ENCODE measurements at regions not wholly inside any gene's neighbourhood (a gene's known extent, or its start where the extent isn't known, plus 50 kb on each side); places are given as distances from the start of the nearest gene placed in this dataset.
"Not testable (repeated sequence)": the region's sequence is repeated elsewhere in the genome, so short reads cannot be mapped to it uniquely, and the experiment has no call there.

DNA sequence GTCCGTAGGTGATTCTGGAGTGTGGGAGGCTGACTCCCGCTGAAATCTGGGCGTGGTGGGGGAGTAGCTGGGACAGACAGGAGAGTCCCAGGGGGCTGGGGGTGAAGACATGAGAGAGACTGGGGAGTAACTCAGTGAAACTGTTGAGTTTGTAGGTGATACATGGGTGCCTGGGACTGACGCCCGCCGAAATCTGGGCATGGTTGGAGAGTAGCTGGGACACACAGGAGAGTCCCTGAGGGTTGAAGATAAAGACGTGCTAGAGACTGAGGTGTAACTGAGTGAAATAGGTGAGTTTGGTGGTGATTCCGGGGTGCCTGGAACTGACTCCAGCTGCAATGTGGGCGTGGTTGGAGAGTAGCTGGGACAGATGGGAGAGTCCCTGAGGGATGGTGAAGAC is 299.8 kb downstream of the CWH43 start:
- not testable (repeated sequence) for H3K27me3 ChIP-seq, H3K36me3 ChIP-seq, DNase-seq, H3K4me3 ChIP-seq, H3K9me3 ChIP-seq, H3K27ac ChIP-seq, H3K4me1 ChIP-seq

DNA sequence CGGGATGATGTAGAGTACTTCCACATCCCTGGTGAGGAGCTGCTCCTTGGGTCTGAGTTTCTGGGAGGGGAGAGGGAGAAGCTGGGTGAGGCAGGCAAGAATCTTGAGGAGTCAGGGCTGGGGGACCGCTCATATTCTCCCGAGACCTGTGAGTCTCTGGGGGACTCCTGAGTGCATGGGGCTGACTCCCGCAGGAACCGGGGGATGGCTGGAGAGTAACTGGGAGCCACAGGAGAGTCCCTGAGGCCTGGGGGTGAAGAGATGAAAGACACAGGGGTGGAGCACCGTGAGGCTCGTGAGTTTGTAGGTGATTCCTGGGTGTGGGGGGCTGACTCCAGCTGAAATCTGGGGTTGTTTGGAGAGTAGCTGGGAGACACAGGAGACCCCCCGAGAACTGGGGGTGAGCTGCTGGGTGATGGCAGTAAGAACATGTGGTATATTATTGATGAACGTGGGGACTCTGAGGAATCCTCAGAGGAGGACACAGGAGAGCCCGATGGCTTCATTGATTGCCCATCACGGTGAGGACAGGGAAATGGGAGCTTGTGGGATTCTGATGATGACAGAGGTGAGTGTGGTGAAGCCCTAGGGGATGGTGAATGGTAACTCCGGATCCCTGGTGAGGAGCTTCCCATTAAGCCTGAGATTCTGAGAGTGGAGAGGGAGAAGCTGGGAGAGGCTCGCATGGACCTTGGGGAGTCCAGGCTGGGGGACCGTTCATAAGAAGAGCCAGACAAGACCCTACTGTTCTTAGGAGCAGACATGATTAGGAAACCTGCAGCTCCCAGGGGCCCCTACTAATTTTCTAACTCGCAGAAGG is 301.1 kb downstream of the CWH43 start:
- H3K36me3 ChIP-seq, DNase-seq: not testable (repeated sequence)

GRCh38 chr4:49287893-49288292 is 301.8 kb downstream of the CWH43 start:
- not testable (repeated sequence) for H3K9me3 ChIP-seq

More for the DNA sequence above, 301.1 kb downstream of the CWH43 start:
- not testable (repeated sequence) for H3K4me1 ChIP-seq, H3K27me3 ChIP-seq, H3K4me3 ChIP-seq, H3K27ac ChIP-seq, H3K9me3 ChIP-seq

DNA sequence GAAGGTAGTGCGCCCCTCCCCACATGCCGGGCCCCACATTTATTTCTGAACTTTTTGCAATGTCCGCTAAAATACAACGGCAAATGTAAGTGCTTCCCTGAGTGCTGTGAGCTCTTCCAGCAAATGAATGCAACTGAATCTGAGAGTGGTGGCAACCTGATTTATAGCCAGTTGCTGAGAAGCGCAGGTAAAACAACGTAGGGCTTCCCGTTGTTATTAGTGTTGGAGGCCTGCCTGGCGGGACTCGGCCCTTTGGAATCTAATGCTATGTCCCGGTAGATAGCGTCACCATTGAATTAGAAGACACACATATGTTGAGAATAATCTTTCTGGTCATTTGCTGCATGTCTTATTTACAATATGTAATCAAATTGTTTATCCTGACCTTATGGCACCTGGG is 302.7 kb downstream of the CWH43 start:
- not testable (repeated sequence) for H3K36me3 ChIP-seq, H3K4me3 ChIP-seq, H3K4me1 ChIP-seq, H3K27ac ChIP-seq, DNase-seq, H3K27me3 ChIP-seq, H3K9me3 ChIP-seq

More at GRCh38 chr4:49287893-49288292, 301.8 kb downstream of the CWH43 start:
- H3K27ac ChIP-seq, H3K4me1 ChIP-seq, H3K27me3 ChIP-seq, H3K4me3 ChIP-seq, DNase-seq, H3K36me3 ChIP-seq: not testable (repeated sequence)

GRCh38 chr4:49314815-49315214 is 328.7 kb downstream of the CWH43 start:
- not testable (repeated sequence) for H3K27ac ChIP-seq, H3K9me3 ChIP-seq, DNase-seq, H3K4me3 ChIP-seq, H3K27me3 ChIP-seq, H3K36me3 ChIP-seq, H3K4me1 ChIP-seq

GRCh38 chr4:49320725-49321410 is 334.8 kb downstream of the CWH43 start:
- H3K27me3 ChIP-seq, H3K4me3 ChIP-seq, H3K9me3 ChIP-seq, DNase-seq, H3K36me3 ChIP-seq, H3K27ac ChIP-seq, H3K4me1 ChIP-seq: not testable (repeated sequence)

DNA sequence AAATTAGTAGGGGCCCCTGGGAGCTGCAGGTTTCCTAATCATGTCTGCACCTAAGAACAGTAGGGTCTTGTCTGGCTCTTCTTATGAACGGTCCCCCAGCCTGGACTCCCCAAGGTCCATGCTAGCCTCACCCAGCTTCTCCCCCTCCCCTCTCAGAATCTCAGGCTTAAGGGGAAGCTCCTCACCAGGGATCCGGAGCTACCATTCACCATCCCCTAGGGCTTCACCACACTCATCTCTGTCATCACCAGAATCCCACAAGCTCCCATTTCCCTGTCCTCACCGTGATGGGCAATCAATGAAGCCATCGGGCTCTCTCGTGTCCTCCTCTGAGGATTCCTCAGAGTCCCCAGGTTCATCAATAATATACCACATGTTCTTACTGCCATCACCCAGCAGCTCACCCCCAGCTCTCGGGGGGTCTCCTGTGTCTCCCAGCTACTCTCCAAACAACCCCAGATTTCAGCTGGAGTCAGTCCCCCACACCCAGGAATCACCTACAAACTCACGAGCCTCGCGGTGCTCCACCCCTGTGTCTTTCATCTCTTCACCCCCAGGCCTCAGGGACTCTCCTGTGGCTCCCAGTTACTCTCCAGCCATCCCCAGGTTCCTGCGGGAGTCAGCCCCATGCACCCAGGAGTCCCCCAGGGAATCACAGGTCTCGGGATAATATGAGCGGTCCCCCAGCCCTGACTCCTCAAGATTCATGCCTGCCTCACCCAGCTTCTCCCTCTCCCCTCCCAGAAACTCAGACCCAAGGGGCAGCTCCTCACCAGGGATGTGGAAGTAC is 335.6 kb downstream of the CWH43 start:
- H3K9me3 ChIP-seq, H3K36me3 ChIP-seq, H3K4me1 ChIP-seq, H3K27ac ChIP-seq, H3K27me3 ChIP-seq, DNase-seq, H3K4me3 ChIP-seq: not testable (repeated sequence)

DNA sequence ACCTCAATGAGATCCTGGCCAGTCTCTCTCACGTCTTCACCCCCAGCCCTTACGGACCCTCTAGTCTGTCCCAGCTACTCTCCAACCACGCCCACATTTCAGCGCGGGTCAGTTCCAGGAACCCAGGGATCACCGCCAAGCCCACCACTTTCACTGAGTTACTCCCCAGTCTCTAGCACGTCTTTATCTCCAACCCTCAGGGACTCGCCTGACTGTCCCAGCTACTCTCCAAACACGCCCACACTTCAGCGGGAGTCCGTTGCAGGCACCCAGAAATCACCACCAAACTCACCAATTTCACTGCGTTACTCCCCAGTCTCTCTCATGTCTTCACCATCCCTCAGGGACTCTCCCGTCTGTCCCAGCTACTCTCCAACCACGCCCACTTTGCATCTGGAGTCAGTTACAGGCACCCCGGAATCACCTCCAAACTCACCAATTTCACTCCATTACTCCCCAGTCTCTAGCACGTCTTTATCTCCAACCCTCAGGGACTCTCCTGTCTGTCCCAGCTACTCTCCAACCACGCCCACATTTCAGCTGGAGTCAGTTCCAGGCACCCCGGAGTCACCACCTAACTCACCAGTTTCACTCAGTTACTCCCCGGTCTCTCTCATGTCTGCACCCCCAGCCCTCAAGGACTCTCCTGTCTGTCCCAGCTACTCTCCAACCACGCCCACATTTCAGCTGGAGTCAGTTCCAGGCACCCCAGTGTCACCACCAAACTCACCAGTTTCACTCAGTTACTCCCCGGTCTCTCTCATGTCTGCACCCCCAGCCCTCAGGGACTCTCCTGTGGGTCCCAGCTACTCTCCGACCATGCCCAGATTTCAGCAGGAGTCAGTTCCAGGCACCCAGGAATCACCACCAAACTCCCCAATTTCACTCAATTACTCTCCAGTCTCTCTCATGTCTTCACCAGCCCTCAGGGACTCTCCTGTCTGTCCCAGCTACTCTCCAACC is 336.8 kb downstream of the CWH43 start:
- not testable (repeated sequence) for H3K36me3 ChIP-seq

GRCh38 chr4:49323573-49323940 is 337.5 kb downstream of the CWH43 start:
- not testable (repeated sequence) for H3K36me3 ChIP-seq, DNase-seq, H3K4me3 ChIP-seq, H3K27ac ChIP-seq, H3K4me1 ChIP-seq, H3K27me3 ChIP-seq, H3K9me3 ChIP-seq

More for the DNA sequence above, 336.8 kb downstream of the CWH43 start:
- DNase-seq, H3K27ac ChIP-seq, H3K9me3 ChIP-seq, H3K4me1 ChIP-seq, H3K27me3 ChIP-seq, H3K4me3 ChIP-seq: not testable (repeated sequence)
